ENCODE measurements at regions not wholly inside any gene's neighbourhood (a gene's known extent, or its start where the extent isn't known, plus 50 kb on each side); places are given as distances from the start of the nearest gene placed in this dataset.

- TF ChIP-seq TEAD4 (IDR thresholded peaks at IDR 0.05) = no peak
- no peak for TF ChIP-seq EGR1 (IDR thresholded peaks at IDR 0.05)
- TF ChIP-seq CEBPB (IDR thresholded peaks at IDR 0.05) = no peak
- no peak for TF ChIP-seq EP300 (IDR thresholded peaks at IDR 0.05; ENCODE audit: borderline replicate concordance)
- TF ChIP-seq, protein P1, sequence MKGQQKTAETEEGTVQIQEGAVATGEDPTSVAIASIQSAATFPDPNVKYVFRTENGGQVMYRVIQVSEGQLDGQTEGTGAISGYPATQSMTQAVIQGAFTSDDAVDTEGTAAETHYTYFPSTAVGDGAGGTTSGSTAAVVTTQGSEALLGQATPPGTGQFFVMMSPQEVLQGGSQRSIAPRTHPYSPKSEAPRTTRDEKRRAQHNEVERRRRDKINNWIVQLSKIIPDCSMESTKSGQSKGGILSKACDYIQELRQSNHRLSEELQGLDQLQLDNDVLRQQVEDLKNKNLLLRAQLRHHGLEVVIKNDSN (IDR thresholded peaks at IDR 0.05) = no peak
- TF ChIP-seq TCF12 (IDR thresholded peaks at IDR 0.05; ENCODE audit: low read depth) = no peak
- no peak for TF ChIP-seq FOXM1 (IDR thresholded peaks at IDR 0.05; ENCODE audit: borderline replicate concordance, low read depth)
- no peak for TF ChIP-seq YY1 (IDR thresholded peaks at IDR 0.05; ENCODE audit: low read depth)
- no peak for TF ChIP-seq TAF1 (IDR thresholded peaks at IDR 0.05; ENCODE audit: low read depth)
- no peak for TF ChIP-seq MAX (IDR thresholded peaks at IDR 0.05)
- no peak for TF ChIP-seq CREB1 (IDR thresholded peaks at IDR 0.05; ENCODE audit: low read depth)
- no peak for TF ChIP-seq ZBTB7A (IDR thresholded peaks at IDR 0.05; ENCODE audit: low read depth)
- TF ChIP-seq REST (IDR thresholded peaks at IDR 0.05; ENCODE audit: low read depth) = no peak
- TF ChIP-seq NFIC (IDR thresholded peaks at IDR 0.05) = no peak
- TF ChIP-seq RAD21 (IDR thresholded peaks at IDR 0.05; ENCODE audit: low read depth) = no peak
These were observed 2463.1 kb downstream of the ARAP2 start for GRCh38 chr4:33780952-33781791.

GRCh38 chr4:33785843-33786242 is 2458.5 kb downstream of the ARAP2 start:
- TF ChIP-seq MAX (IDR thresholded peaks at IDR 0.05) = no peak
- no peak for TF ChIP-seq RAD21 (IDR thresholded peaks at IDR 0.05; ENCODE audit: low read depth)
- no peak for TF ChIP-seq EGR1 (IDR thresholded peaks at IDR 0.05)
- no peak for TF ChIP-seq TAF1 (IDR thresholded peaks at IDR 0.05; ENCODE audit: low read depth)
- no peak for TF ChIP-seq ZBTB7A (IDR thresholded peaks at IDR 0.05; ENCODE audit: low read depth)
- no peak for TF ChIP-seq CREB1 (IDR thresholded peaks at IDR 0.05; ENCODE audit: low read depth)
- no peak for TF ChIP-seq TCF12 (IDR thresholded peaks at IDR 0.05; ENCODE audit: low read depth)

DNA sequence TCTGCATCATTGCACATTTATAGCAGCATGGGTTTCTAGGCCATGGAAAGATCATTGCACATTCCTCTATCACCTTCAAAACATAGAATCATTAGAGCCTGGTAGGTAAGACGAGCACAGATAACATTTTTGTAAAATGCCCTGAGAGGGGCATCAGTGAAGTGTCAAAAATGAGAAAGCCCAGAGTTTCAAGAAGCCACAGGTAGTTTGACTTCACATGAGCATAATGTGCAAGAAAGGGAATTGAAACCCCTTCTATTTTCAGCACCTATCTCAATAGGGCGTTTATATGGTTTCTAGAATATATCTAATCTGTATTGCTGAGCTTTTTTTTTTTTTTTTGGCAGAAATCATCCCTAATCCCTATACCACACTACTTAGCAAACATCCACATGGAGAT is 2441.7 kb downstream of the ARAP2 start:
- TF ChIP-seq ZBTB7A (IDR thresholded peaks at IDR 0.05; ENCODE audit: low read depth) (no peak), TAF1 (IDR thresholded peaks at IDR 0.05; ENCODE audit: low read depth) (no peak), CEBPB (IDR thresholded peaks at IDR 0.05) (no peak), REST (IDR thresholded peaks at IDR 0.05; ENCODE audit: low read depth) (no peak), TCF12 (IDR thresholded peaks at IDR 0.05; ENCODE audit: low read depth) (no peak), CREB1 (IDR thresholded peaks at IDR 0.05; ENCODE audit: low read depth) (no peak), EGR1 (IDR thresholded peaks at IDR 0.05) (no peak), MAX (IDR thresholded peaks at IDR 0.05) (no peak)
- TF ChIP-seq, protein P1 (IDR thresholded peaks at IDR 0.05) = no peak

- no peak for TF ChIP-seq EGR1 (IDR thresholded peaks at IDR 0.05)
- no peak for TF ChIP-seq ZBTB7A (IDR thresholded peaks at IDR 0.05; ENCODE audit: low read depth)
- no peak for TF ChIP-seq CREB1 (IDR thresholded peaks at IDR 0.05; ENCODE audit: low read depth)
- TF ChIP-seq, protein P1 (IDR thresholded peaks at IDR 0.05) = no peak
- TF ChIP-seq YY1 (IDR thresholded peaks at IDR 0.05; ENCODE audit: low read depth) = no peak
- TF ChIP-seq NFIC (IDR thresholded peaks at IDR 0.05) = no peak
- TF ChIP-seq CEBPB (IDR thresholded peaks at IDR 0.05) = no peak
- TF ChIP-seq MAX (IDR thresholded peaks at IDR 0.05) = no peak
- no peak for TF ChIP-seq FOXM1 (IDR thresholded peaks at IDR 0.05; ENCODE audit: borderline replicate concordance, low read depth)
- no peak for TF ChIP-seq EP300 (IDR thresholded peaks at IDR 0.05; ENCODE audit: borderline replicate concordance)
- no peak for TF ChIP-seq TAF1 (IDR thresholded peaks at IDR 0.05; ENCODE audit: low read depth)
- no peak for TF ChIP-seq RAD21 (IDR thresholded peaks at IDR 0.05; ENCODE audit: low read depth)
These were observed 2418.6 kb downstream of the ARAP2 start for GRCh38 chr4:33825685-33826084.
